ENCODE measurements at regions not wholly inside any gene's neighbourhood (a gene's known extent, or its start where the extent isn't known, plus 50 kb on each side); places are given as distances from the start of the nearest gene placed in this dataset.

GRCh38 chr16:58815181-58815888 lies 81.2 kb upstream of the GOT2 start (continued):
- TF ChIP-seq REST (IDR thresholded peaks at IDR 0.05; ENCODE audit: low read depth, low read length) (no peak), PAX8 (IDR thresholded peaks at IDR 0.05) (no peak), CREB1 (IDR thresholded peaks at IDR 0.05; ENCODE audit: low read depth) (no peak), NR2C2 (IDR thresholded peaks at IDR 0.05; ENCODE audit: borderline replicate concordance, control insufficient read depth, insufficient read length, low read depth) (no peak)

GRCh38 chr16:58814348-58814801 lies 80.3 kb upstream of the GOT2 start:
- H3K36me3 ChIP-seq (ENCODE audit: control insufficient read depth in 2 of 2, insufficient read depth in 2 of 2, low read length in 1 of 2), result no peaks in the 10 kb centered on the region
- no peaks in the 10 kb centered on the region for H3K79me2 ChIP-seq (ENCODE audit: control insufficient read depth, insufficient read depth, low read length)
- BruUV-seq (replicated peaks), result no TSS peak
- TF ChIP-seq EGR1 (IDR thresholded peaks at IDR 0.05; ENCODE audit: borderline replicate concordance in 1 of 2, low read depth in 2 of 2, low read length in 2 of 2) (no peak), ATF3 (IDR thresholded peaks at IDR 0.05; ENCODE audit: borderline replicate concordance, extremely low read depth, low read depth, low read length) (no peak), SMC3 (IDR thresholded peaks at IDR 0.05; ENCODE audit: borderline replicate concordance, low read length) (peak; percentile 84), YY1 (IDR thresholded peaks at IDR 0.05; ENCODE audit: low read depth, low read length) (0 out of 2 replicates have a peak, but pooled peaks have one; percentile 33), SREBF2 (IDR thresholded peaks at IDR 0.05; ENCODE audit: low read length) (no peak), CTCF (IDR thresholded peaks at IDR 0.05 in 2 of 3, conservative IDR thresholded peaks at IDR 0.05 in 1 of 3; ENCODE audit: control insufficient read depth in 2 of 3, extremely low read depth in 1 of 3, insufficient read depth in 1 of 3, low read depth in 3 of 3, low read length in 3 of 3) (peak; percentile 85 to 88 (median 88)), RAD21 (IDR thresholded peaks at IDR 0.05; ENCODE audit: insufficient read depth, low read depth, low read length) (peak; percentile 88)
- H3K4me1 ChIP-seq (ENCODE audit: control insufficient read depth, insufficient read depth, low read length), result no peaks in the 10 kb centered on the region
- no peak overlapping the region for H3K9ac ChIP-seq (ENCODE audit: control insufficient read depth, insufficient read depth, low read length)
- no peaks in the 10 kb centered on the region for H3K9me3 ChIP-seq (replicated peaks; ENCODE audit: control insufficient read depth, insufficient read depth, low read length)
- CTCF ChIA-PET, result interaction anchor here (0.6 to 3.8 kb wide), 24 partner anchors 10 to 1783 kb away, joined by 3 to 45 read pairs (median 3); no protein-coding TSS in a partner anchor
- peak; percentile 87 for ATAC-seq
- RAD21 ChIA-PET (ENCODE audit: unreplicated experiment), result interaction anchor here (0.6 to 1.6 kb wide), 6 partner anchors 14 to 1941 kb away, joined by 3 to 8 read pairs (median 3); no protein-coding TSS in a partner anchor
- in situ Hi-C loops (cut with MboI), result no loop called here
- H3K27me3 ChIP-seq (replicated peaks in 1 of 2; ENCODE audit: control insufficient read depth in 2 of 2, insufficient read depth in 2 of 2, low read length in 1 of 2), result no peaks in the 10 kb centered on the region
- H3K27ac ChIP-seq (ENCODE audit: control insufficient read depth, insufficient read depth), result no peak overlapping the region
- WGBS (ENCODE audit: insufficient coverage, insufficient replicate concordance, low lambda C conversion rate, missing lambda C conversion rate), result 1% methylated on average over 12 of the region's 12 CpGs
- H3K4me2 ChIP-seq (ENCODE audit: control insufficient read depth, insufficient read depth), result no peak overlapping the region
- no peaks in the 10 kb centered on the region for H4K20me1 ChIP-seq (ENCODE audit: control insufficient read depth, insufficient read depth)
- intact Hi-C loops (cut with micrococcal nuclease; ENCODE audit: unreplicated experiment), result loop anchor here (5.0 kb wide), 1 partner anchor 1388 kb away; no protein-coding TSS in a partner anchor
- FAIRE-seq, result peak; percentile 52
- no peak for DNase-seq (ENCODE audit: low read depth, low spot score)
- H2AFZ ChIP-seq (ENCODE audit: control insufficient read depth, low read depth, low read length), result peak overlapping the region; percentile 53
- SMC1A ChIA-PET (ENCODE audit: uncharacterized antibody, unreplicated experiment), result interaction anchor here (0.5 to 2.0 kb wide), 10 partner anchors 13 to 1389 kb away, joined by 3 to 9 read pairs (median 4); no protein-coding TSS in a partner anchor
- POLR2A ChIA-PET, result no interaction called here
- no peak overlapping the region for H3K4me3 ChIP-seq
